ENCODE measurements at regions not wholly inside any gene's neighbourhood (a gene's known extent, or its start where the extent isn't known, plus 50 kb on each side); places are given as distances from the start of the nearest gene placed in this dataset.

GRCh38 chr4:146073517-146073916 is 102.0 kb upstream of the LSM6 start:
- FAIRE-seq (no peak), ATAC-seq (no peak), DNase-seq (ENCODE audit: low read depth in 1 of 2, low spot score in 1 of 2) (no peak)
- CTCF ChIA-PET, result interaction anchor here (0.6 kb wide), 1 partner anchor 61 kb away, joined by 3 read pairs; no protein-coding TSS in a partner anchor
- Histone ChIP-seq H3K27ac (no peak overlapping the region), H3K9me3 (no peaks in the 10 kb centered on the region), H3K4me3 (no peak overlapping the region), H3K4me2 (no peak overlapping the region), H3K4me1 (no peaks in the 10 kb centered on the region)
- WGBS (ENCODE audit: missing lambda C conversion rate), result 32% methylated on average over 3 of the region's 3 CpGs
- POLR2A ChIA-PET, result no interaction called here
- TF ChIP-seq FOSB (CRISPR knock-in tag; IDR thresholded peaks at IDR 0.05) (no peak), EHMT2 (IDR thresholded peaks at IDR 0.05; ENCODE audit: low read depth) (no peak), HOXA7 (CRISPR knock-in tag; IDR thresholded peaks at IDR 0.05) (no peak), CBX8 (IDR thresholded peaks at IDR 0.05) (no peak), HMGXB4 (CRISPR knock-in tag; IDR thresholded peaks at IDR 0.05; ENCODE audit: borderline replicate concordance) (no peak), FOXS1 (CRISPR knock-in tag; IDR thresholded peaks at IDR 0.05) (no peak), NFE2L2 (conservative IDR thresholded peaks at IDR 0.05; ENCODE audit: low read length) (no peak)

GRCh38 chr4:146072376-146072775 is 103.1 kb upstream of the LSM6 start:
- Histone ChIP-seq H3K9me3 (no peaks in the 10 kb centered on the region), H3K4me1 (no peaks in the 10 kb centered on the region), H3K27ac (no peak overlapping the region), H3K4me3 (no peak overlapping the region), H3K4me2 (no peak overlapping the region)
- no peak for TF ChIP-seq FOXS1 (CRISPR knock-in tag; IDR thresholded peaks at IDR 0.05)
- no peak for TF ChIP-seq HOXA7 (CRISPR knock-in tag; IDR thresholded peaks at IDR 0.05)
- no peak for TF ChIP-seq JUN (IDR thresholded peaks at IDR 0.05)
- no peak for TF ChIP-seq CBX2 (IDR thresholded peaks at IDR 0.05; ENCODE audit: borderline replicate concordance, low read depth)
- ChIA-PET CTCF (no interaction called here), POLR2A (no interaction called here)
- ATAC-seq, result no peak
- WGBS (ENCODE audit: missing lambda C conversion rate), result 88% methylated on average over 1 of the region's 1 CpG
- FAIRE-seq, result no peak
- no peak for DNase-seq (ENCODE audit: low read depth in 1 of 2, low spot score in 1 of 2)

- H3K4me3 ChIP-seq, result no peak overlapping the region
- H3K4me1 ChIP-seq, result no peaks in the 10 kb centered on the region
- FAIRE-seq, result no peak
- 45% methylated on average over 5 of the region's 5 CpGs for WGBS (ENCODE audit: missing lambda C conversion rate)
- no peak for ATAC-seq
- DNase-seq (ENCODE audit: low read depth in 1 of 2, low spot score in 1 of 2), result no peak
- ChIA-PET POLR2A (no interaction called here), CTCF (no interaction called here)
- H3K27ac ChIP-seq, result no peak overlapping the region
- H3K9me3 ChIP-seq, result no peaks in the 10 kb centered on the region
- TF ChIP-seq CBX2 (IDR thresholded peaks at IDR 0.05; ENCODE audit: borderline replicate concordance, low read depth) (no peak), POLR2A (IDR thresholded peaks at IDR 0.05; ENCODE audit: low read length) (no peak), MAFK (IDR thresholded peaks at IDR 0.05; ENCODE audit: partially characterized antibody) (no peak), HEYL (CRISPR knock-in tag; IDR thresholded peaks at IDR 0.05) (no peak), JUN (IDR thresholded peaks at IDR 0.05) (no peak), SREBF2 (IDR thresholded peaks at IDR 0.05) (no peak), ZSCAN20 (CRISPR knock-in tag; IDR thresholded peaks at IDR 0.05) (no peak), JUNB (IDR thresholded peaks at IDR 0.05) (no peak), PBX3 (IDR thresholded peaks at IDR 0.05) (no peak), RAD21 (conservative IDR thresholded peaks at IDR 0.05 in 1 of 2, IDR thresholded peaks at IDR 0.05 in 1 of 2) (no peak), ATOH8 (CRISPR knock-in tag; IDR thresholded peaks at IDR 0.05; ENCODE audit: low read depth) (no peak)
- H3K4me2 ChIP-seq, result no peak overlapping the region
Observed at GRCh38 chr4:146071390-146071789, 104.1 kb upstream of the LSM6 start.

- Histone ChIP-seq H3K4me1 (no peaks in the 10 kb centered on the region), H3K4me3 (no peak overlapping the region), H3K4me2 (no peak overlapping the region), H3K9me3 (no peaks in the 10 kb centered on the region), H3K27ac (no peak overlapping the region)
- no peak for DNase-seq (ENCODE audit: low read depth in 1 of 2, low spot score in 1 of 2)
- TF ChIP-seq RCOR1 (IDR thresholded peaks at IDR 0.05; ENCODE audit: low read depth, low read length), result no peak
- no peak for TF ChIP-seq JUN (IDR thresholded peaks at IDR 0.05)
- no peak for TF ChIP-seq NFE2L2 (conservative IDR thresholded peaks at IDR 0.05; ENCODE audit: low read length)
- TF ChIP-seq ELK1 (IDR thresholded peaks at IDR 0.05; ENCODE audit: low read depth, low read length), result no peak
- TF ChIP-seq ZSCAN20 (CRISPR knock-in tag; IDR thresholded peaks at IDR 0.05), result no peak
- no peak for TF ChIP-seq CTCF (IDR thresholded peaks at IDR 0.05)
- TF ChIP-seq RNF2 (IDR thresholded peaks at IDR 0.05; ENCODE audit: borderline replicate concordance, low read depth), result no peak
- no peak for TF ChIP-seq CBX8 (IDR thresholded peaks at IDR 0.05)
- no peak for TF ChIP-seq NR3C1 (IDR thresholded peaks at IDR 0.05)
- no peak for TF ChIP-seq MAZ (IDR thresholded peaks at IDR 0.05; ENCODE audit: borderline replicate concordance, low read depth, low read length)
- TF ChIP-seq ZC3H11A (IDR thresholded peaks at IDR 0.05), result no peak
- FAIRE-seq, result no peak
- no peak for ATAC-seq
- ChIA-PET CTCF (no interaction called here), POLR2A (no interaction called here)
Observed at GRCh38 chr4:146063143-146063542, 112.4 kb upstream of the LSM6 start.

All from A549 (cell line).